ENCODE measurements at regions not wholly inside any gene's neighbourhood (a gene's known extent, or its start where the extent isn't known, plus 50 kb on each side); places are given as distances from the start of the nearest gene placed in this dataset.

DNA sequence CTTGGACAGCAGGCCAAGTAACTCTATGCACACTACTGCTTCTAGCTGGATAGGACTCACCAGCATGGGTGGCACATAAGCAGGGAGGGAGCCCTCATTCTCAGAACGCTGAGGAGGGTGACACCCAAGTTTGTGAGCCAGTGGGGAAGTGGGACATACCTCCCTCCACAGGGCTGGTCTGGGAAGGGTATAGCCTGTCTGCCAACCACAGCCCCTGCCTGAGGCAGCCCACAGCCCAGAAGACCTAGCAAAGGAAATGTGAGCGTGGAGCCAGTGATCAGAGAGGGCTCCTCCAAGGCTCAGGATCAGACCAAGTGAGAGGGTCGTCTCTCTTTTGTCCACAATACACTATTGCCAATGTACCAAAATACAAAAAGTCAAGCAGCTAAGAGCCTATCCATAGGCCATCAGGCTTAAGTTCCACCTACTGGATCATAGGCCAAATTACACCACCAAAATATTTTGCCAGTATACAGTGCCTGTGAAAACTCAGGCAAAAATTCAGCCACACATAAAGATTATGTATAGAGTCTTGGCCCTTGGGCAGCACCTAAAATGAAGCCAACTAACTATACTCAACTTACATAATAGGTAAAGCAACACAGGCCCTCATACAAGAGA, 1203.1 kb downstream of the PCDH18 start:
- Mint-ChIP-seq H3K27ac (no peak overlapping the region), H3K4me1 (ENCODE audit: low read depth in 2 of 2) (no peaks in the 10 kb centered on the region), H3K27me3 (no peaks in the 10 kb centered on the region), H3K4me3 (no peak overlapping the region), H3K36me3 (no peaks in the 10 kb centered on the region), H3K9me3 (peaks cover 6% of the 10 kb centered on the region)
- DNase-seq (ENCODE audit: low spot score) (no peak), ATAC-seq (no peak)

DNA sequence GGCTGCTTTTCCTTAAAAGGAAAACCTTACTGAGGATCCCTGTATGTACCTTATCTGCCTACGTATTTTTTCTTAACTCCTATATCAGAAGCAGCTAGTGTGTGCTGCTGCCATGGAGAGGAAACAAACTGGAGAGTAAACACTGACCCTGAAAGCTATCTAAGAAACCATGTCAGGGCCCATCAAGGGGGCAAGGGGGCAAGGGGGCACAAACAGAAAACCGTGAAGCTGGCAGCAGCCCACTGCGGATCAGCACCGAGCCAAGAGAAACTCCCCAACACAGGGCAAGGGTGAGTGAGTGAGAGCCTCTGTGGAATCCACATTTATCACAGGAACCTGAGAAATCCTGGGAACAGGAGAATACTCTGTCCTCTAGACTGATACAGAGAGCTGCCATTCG, 1204.2 kb downstream of the PCDH18 start:
- Mint-ChIP-seq H3K27me3 (no peaks in the 10 kb centered on the region), H3K4me3 (no peak overlapping the region), H3K27ac (no peak overlapping the region), H3K9me3 (peaks cover 3% of the 10 kb centered on the region), H3K4me1 (ENCODE audit: low read depth in 2 of 2) (no peaks in the 10 kb centered on the region), H3K36me3 (no peaks in the 10 kb centered on the region)
- DNase-seq (ENCODE audit: low spot score) = no peak
- no peak for ATAC-seq

- no peak for ATAC-seq
- no peak for DNase-seq (ENCODE audit: low spot score)
- Mint-ChIP-seq H3K36me3 (no peaks in the 10 kb centered on the region), H3K27ac (no peak overlapping the region), H3K4me3 (no peak overlapping the region), H3K9me3 (peaks cover 4% of the 10 kb centered on the region), H3K27me3 (no peaks in the 10 kb centered on the region), H3K4me1 (ENCODE audit: low read depth in 2 of 2) (no peaks in the 10 kb centered on the region)
These were observed 1211.9 kb downstream of the PCDH18 start for GRCh38 chr4:136320465-136320813.

DNA sequence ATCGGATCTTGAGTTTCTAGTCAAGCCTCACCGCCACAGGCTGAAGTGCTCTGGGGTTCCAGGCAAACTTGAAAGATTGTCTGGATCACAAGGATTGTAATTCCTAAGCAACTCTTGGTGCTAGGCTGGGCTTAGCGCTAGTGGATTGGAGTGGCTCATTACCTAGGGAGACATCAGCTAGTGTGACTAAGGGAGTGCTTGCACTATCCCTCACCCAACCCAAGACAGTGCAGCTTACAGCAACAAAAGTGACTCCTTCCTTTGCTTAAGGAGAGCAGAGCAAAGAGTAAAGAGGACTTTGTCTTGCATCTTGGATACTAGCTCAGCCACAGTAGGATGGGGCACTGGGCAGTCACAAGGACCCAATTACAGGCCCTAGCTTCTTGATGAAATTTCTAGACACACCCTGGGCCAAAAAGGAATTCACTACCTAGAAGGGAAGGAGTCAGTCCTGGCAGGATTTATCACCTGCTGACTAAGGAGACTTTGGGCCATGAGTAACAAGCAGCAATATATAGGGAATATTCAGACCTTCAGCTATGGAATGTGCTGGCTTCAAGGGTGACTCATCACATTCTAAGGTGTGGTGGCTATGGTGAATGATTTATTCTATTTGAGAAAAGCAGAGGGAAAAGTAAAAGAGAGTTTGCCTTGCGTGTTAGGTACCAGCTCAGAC, 1212.4 kb downstream of the PCDH18 start:
- Mint-ChIP-seq H3K4me1 (ENCODE audit: low read depth in 2 of 2) (no peaks in the 10 kb centered on the region), H3K27ac (no peak overlapping the region), H3K9me3 (peaks cover 4% of the 10 kb centered on the region), H3K27me3 (no peaks in the 10 kb centered on the region), H3K4me3 (no peak overlapping the region), H3K36me3 (no peaks in the 10 kb centered on the region)
- DNase-seq (ENCODE audit: low spot score) = no peak
- no peak for ATAC-seq

DNA sequence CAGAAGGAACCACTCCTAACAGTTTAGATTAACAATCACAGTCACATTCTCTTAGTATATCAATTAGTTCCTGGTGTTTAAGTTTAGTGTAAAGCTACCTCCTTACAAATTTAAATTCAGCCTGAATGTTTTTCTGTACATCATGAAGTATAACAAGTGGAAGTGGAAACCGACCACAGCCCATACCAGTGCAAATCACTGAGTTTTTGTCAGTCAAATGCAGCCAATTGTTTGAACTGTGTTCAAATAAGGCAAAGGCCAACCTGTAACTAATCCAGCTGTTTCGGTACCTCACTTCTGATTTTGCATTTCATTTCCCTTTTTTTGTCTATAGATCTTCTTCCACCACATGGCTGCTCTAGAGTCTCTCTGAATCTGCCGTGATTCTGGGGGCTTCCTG, 1215.3 kb downstream of the PCDH18 start:
- Mint-ChIP-seq H3K27me3 (no peaks in the 10 kb centered on the region), H3K4me1 (ENCODE audit: low read depth in 2 of 2) (no peaks in the 10 kb centered on the region), H3K27ac (no peak overlapping the region), H3K36me3 (no peaks in the 10 kb centered on the region), H3K9me3 (peaks cover 4% of the 10 kb centered on the region), H3K4me3 (no peak overlapping the region)
- DNase-seq (ENCODE audit: low spot score) (no peak), ATAC-seq (no peak)

- Mint-ChIP-seq H3K4me3 (no peak overlapping the region), H3K27me3 (no peaks in the 10 kb centered on the region), H3K9me3 (peaks cover 4% of the 10 kb centered on the region), H3K27ac (no peak overlapping the region), H3K36me3 (no peaks in the 10 kb centered on the region), H3K4me1 (ENCODE audit: low read depth in 2 of 2) (no peaks in the 10 kb centered on the region)
- ATAC-seq (no peak), DNase-seq (ENCODE audit: low spot score) (no peak)
These were observed 1217.6 kb downstream of the PCDH18 start for GRCh38 chr4:136314686-136315085.

GRCh38 chr4:136311774-136312173, 1220.5 kb downstream of the PCDH18 start:
- H3K27me3 Mint-ChIP-seq = no peaks in the 10 kb centered on the region
- H3K4me1 Mint-ChIP-seq (ENCODE audit: low read depth in 2 of 2) = no peaks in the 10 kb centered on the region
- no peaks in the 10 kb centered on the region for H3K9me3 Mint-ChIP-seq
- H3K4me3 Mint-ChIP-seq = no peak overlapping the region
- H3K36me3 Mint-ChIP-seq = no peaks in the 10 kb centered on the region
- DNase-seq (ENCODE audit: low spot score) (no peak), ATAC-seq (no peak)
- H3K27ac Mint-ChIP-seq = no peak overlapping the region

- no peaks in the 10 kb centered on the region for H3K4me1 Mint-ChIP-seq (ENCODE audit: low read depth in 2 of 2)
- ATAC-seq (no peak), DNase-seq (ENCODE audit: low spot score) (no peak)
- no peak overlapping the region for H3K4me3 Mint-ChIP-seq
- no peaks in the 10 kb centered on the region for H3K27me3 Mint-ChIP-seq
- no peaks in the 10 kb centered on the region for H3K36me3 Mint-ChIP-seq
- H3K9me3 Mint-ChIP-seq = peaks cover 4% of the 10 kb centered on the region
- H3K27ac Mint-ChIP-seq = no peak overlapping the region
These were observed 1224.5 kb downstream of the PCDH18 start for GRCh38 chr4:136307765-136308164.

DNA sequence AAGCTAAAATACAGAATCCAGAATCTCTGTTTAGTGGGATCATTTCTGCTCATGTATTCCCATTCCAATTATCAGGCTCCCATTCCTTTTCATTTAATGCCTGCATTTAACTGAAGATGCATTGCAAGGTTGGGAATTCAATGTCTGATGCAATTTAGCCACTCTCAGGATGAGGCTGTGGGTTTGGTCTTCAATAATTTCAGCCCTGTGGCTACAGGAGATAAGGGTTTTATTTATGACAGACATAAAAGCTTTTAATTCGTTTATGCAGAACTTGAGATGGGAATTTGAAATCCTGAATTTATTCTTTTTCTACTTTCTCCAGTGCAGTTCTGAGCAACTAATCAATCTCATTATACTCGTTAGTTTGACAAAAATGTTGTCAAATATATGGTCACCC, 1225.9 kb downstream of the PCDH18 start:
- Mint-ChIP-seq H3K27ac (no peak overlapping the region), H3K9me3 (peaks cover 4% of the 10 kb centered on the region), H3K4me1 (ENCODE audit: low read depth in 2 of 2) (no peaks in the 10 kb centered on the region), H3K36me3 (no peaks in the 10 kb centered on the region), H3K4me3 (no peak overlapping the region), H3K27me3 (no peaks in the 10 kb centered on the region)
- ATAC-seq = no peak
- no peak for DNase-seq (ENCODE audit: low spot score)

DNA sequence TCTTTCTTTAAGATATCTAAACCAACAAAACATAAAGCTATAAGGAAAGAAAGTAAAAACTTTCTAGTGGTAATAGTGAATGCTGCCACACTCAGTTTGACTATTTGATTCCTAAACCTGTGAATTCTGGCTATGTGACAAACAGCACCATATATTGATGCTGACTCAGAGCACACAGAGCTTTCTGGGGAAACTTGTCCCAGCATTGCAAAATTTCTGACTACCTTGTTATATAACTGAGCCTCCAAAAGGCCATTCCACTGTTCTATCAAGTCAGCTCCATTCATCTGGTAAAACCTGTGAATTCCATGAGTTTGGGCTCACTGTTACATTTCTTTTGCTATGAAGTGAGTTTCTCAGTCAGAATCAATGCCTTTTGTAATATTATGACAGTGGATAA, 1229.7 kb downstream of the PCDH18 start:
- ATAC-seq (no peak), DNase-seq (ENCODE audit: low spot score) (no peak)
- H3K4me3 Mint-ChIP-seq = no peak overlapping the region
- H3K27me3 Mint-ChIP-seq = no peaks in the 10 kb centered on the region
- peaks cover 4% of the 10 kb centered on the region for H3K9me3 Mint-ChIP-seq
- H3K4me1 Mint-ChIP-seq (ENCODE audit: low read depth in 2 of 2) = no peaks in the 10 kb centered on the region
- no peaks in the 10 kb centered on the region for H3K36me3 Mint-ChIP-seq
- H3K27ac Mint-ChIP-seq = no peak overlapping the region

DNA sequence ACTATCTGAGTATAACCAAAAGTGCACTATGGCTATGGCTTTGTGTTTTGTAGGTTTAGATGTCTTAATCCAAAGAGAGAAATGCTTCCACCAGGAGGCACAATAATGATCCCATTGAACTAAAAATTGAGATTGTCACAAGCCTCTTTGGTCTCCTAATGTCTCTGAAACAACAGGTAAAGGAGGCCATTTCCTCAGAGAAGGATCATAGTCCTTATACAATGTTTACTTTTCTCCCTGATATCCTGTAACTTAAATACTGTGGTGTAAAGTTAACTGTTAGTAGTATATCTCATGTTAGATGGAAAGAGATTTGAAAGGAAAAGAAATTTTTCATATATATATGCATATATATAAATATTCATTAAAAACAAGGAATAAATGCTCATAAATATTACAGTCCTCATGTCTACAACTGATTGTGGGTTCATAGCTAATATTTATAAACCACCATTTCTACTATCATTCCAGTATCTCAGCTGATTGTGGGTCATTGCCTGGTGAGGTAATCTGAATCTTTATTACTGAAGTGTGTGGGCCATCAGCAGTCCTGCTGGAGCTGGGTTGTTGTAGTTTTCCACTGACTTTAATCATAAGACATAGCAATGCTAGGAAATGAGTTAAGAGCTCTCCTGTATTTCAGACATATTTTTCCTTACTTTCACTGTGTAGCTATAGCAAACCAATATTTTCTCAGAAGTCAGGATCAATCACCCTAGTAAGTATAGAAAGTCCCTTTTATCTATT, 1230.4 kb downstream of the PCDH18 start:
- Mint-ChIP-seq H3K27ac (no peak overlapping the region), H3K4me3 (no peak overlapping the region), H3K36me3 (no peaks in the 10 kb centered on the region), H3K27me3 (no peaks in the 10 kb centered on the region), H3K4me1 (ENCODE audit: low read depth in 2 of 2) (no peaks in the 10 kb centered on the region), H3K9me3 (peaks cover 4% of the 10 kb centered on the region)
- DNase-seq (ENCODE audit: low spot score) = no peak
- ATAC-seq = no peak

DNA sequence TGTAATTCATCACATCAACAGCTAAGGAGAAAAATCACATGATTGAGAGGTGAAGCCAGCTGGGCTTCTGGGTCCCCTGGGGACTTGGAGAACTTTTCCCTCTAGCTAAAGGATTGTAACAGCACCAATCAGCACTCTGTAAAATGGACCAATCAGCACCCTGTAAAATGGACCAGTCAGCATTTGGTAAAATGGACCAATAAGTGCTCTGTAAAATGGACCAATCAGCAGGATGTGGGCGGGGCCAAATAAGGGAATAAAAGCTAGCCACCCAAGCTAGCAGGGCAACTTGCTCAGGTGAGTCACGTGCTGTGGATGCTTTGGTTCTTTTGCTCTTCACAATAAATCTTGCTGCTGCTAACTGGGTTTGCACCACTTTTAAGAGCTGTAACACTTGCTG, 1248.3 kb downstream of the PCDH18 start:
- Mint-ChIP-seq H3K27ac (no peak overlapping the region), H3K4me1 (ENCODE audit: low read depth in 2 of 2) (no peaks in the 10 kb centered on the region), H3K36me3 (peaks cover 4% of the 10 kb centered on the region), H3K9me3 (peaks cover 3% of the 10 kb centered on the region), H3K27me3 (no peaks in the 10 kb centered on the region), H3K4me3 (no peak overlapping the region)
- DNase-seq (ENCODE audit: low spot score) (no peak), ATAC-seq (no peak)

DNA sequence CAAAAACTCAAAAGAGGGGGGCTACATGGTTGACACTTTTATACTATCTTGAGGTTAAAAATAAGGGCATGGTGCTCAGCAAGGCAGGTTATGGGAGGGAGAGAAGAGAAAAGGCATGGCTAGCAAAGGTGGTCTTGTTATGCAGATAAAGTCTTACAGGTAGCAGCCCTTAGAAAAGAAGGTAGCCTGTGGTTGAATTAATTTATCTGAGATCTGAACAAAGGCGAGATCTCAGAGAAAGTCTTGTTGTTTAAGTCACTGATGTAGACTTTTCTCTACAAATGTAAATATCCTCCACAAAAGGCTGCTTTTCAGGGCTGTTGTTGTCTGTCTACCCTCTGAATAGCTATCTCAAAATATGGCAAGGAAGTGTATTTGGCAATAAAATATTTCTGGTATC, 1250.4 kb downstream of the PCDH18 start:
- Mint-ChIP-seq H3K9me3 (peaks cover 12% of the 10 kb centered on the region), H3K4me3 (no peak overlapping the region)

DNA sequence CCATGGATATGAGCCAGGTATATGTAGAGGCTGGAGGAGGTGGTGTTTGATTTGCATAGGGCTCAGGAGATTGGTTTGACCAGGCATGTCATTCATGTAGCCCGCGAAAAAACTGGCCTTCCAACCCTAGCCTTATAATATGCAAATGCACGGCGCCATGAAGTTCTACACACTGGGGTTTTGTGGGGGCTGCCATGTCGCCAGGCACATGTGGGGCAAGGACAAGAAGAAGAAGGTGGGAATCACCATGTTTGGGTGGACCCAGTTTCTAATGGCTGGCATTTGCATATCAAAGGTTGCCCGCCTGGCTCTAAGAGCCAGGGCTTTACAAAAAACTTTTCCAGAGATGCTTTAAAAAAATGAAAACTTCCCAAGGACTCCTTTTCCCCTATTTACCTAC, 1251.0 kb downstream of the PCDH18 start:
- Mint-ChIP-seq H3K4me1 (ENCODE audit: low read depth in 2 of 2) (no peaks in the 10 kb centered on the region), H3K4me3 (no peak overlapping the region), H3K27me3 (no peaks in the 10 kb centered on the region), H3K9me3 (peaks cover 12% of the 10 kb centered on the region), H3K27ac (no peak overlapping the region), H3K36me3 (peaks cover 4% of the 10 kb centered on the region)
- no peak for DNase-seq (ENCODE audit: low spot score)
- no peak for ATAC-seq

More for the DNA sequence above, 1250.4 kb downstream of the PCDH18 start:
- Mint-ChIP-seq H3K36me3 (peaks cover 4% of the 10 kb centered on the region), H3K4me1 (ENCODE audit: low read depth in 2 of 2) (no peaks in the 10 kb centered on the region), H3K27ac (no peak overlapping the region), H3K27me3 (no peaks in the 10 kb centered on the region)
- DNase-seq (ENCODE audit: low spot score) = no peak
- no peak for ATAC-seq

Data from natural killer cell treated with Interleukin-12 subunit alpha and Interleukin-12 subunit beta and Interleukin-15 and Interleukin-18, amount 100 ng/mL, for 72 hours (primary cell).